ENCODE measurements at regions not wholly inside any gene's neighbourhood (a gene's known extent, or its start where the extent isn't known, plus 50 kb on each side); places are given as distances from the start of the nearest gene placed in this dataset.

GRCh38 chr13:111909971-111910671, 156.8 kb upstream of the SOX1 start:
- H3K9me3 ChIP-seq (ENCODE audit: control extremely low read depth in 1 of 3, control insufficient read depth in 2 of 3, insufficient read depth in 1 of 3, low read length in 2 of 3), result peaks cover 0 to 35% (median 0%) of the 10 kb centered on the region in 3 donors

More at GRCh38 chr13:111909971-111910671, 156.8 kb upstream of the SOX1 start:
- Mint-ChIP-seq H3K9me3 (ENCODE audit: insufficient read depth) (peaks cover 3% of the 10 kb centered on the region), H3K4me1 (no peaks in the 10 kb centered on the region), H3K4me3 (no peak overlapping the region), H3K27me3 (no peaks in the 10 kb centered on the region), H3K27ac (no peak overlapping the region)
- Histone ChIP-seq H4K20me1 (ENCODE audit: control insufficient read depth, insufficient read depth, low read length, poor library complexity, severe bottlenecking) (no peaks in the 10 kb centered on the region), H3K27me3 (replicated peaks in 1 of 4; ENCODE audit: control extremely low read depth in 1 of 4, control insufficient read depth in 3 of 4, insufficient read depth in 4 of 4, low read length in 3 of 4) (no peaks in the 10 kb centered on the region), H3K27ac (ENCODE audit: low read length in 2 of 2) (no peak overlapping the region), H3K4me1 (ENCODE audit: control insufficient read depth in 2 of 2, insufficient read depth in 2 of 2, low read length in 2 of 2) (no peaks in the 10 kb centered on the region), H3K79me2 (ENCODE audit: control insufficient read depth, insufficient read depth, low read length) (no peaks in the 10 kb centered on the region), H3K36me3 (replicated peaks in 1 of 2; ENCODE audit: control extremely low read depth in 1 of 2, control insufficient read depth in 1 of 2, extremely low read depth in 1 of 2, insufficient read depth in 2 of 2, low read length in 1 of 2) (no peaks in the 10 kb centered on the region), H3K4me2 (replicated peaks; ENCODE audit: low read depth, low read length, poor library complexity, severe bottlenecking) (no peak overlapping the region), H2AFZ (ENCODE audit: insufficient read depth, low read depth, low read length, poor library complexity, severe bottlenecking) (no peak overlapping the region), H3K9ac (ENCODE audit: low read length) (no peak overlapping the region), H3K4me3 (ENCODE audit: control extremely low read depth in 1 of 5, extremely low read depth in 1 of 5, insufficient read depth in 1 of 5, low read depth in 2 of 5, low read length in 4 of 5) (no peak overlapping the region)
- intact Hi-C loops (cut with micrococcal nuclease), result no loop called here
- CTCF ChIA-PET, result no interaction called here
- no peak for TF ChIP-seq CTCF (IDR thresholded peaks at IDR 0.05)
- TF ChIP-seq EZH2 (IDR thresholded peaks at IDR 0.05; ENCODE audit: borderline replicate concordance, insufficient read depth, low read depth, low read length, poor library complexity, severe bottlenecking), result no peak
- POLR2A ChIA-PET, result no interaction called here
- ATAC-seq (ENCODE audit: low read depth), result no peak
- WGBS (ENCODE audit: insufficient coverage), result 94% methylated on average over 11 of the region's 16 CpGs
- DNase-seq, result no peak

Measured in B cell (primary cell).